Psoas muscle (tissue), 7 donors: ENCODE measurements at regions not wholly inside any gene's neighbourhood (a gene's known extent, or its start where the extent isn't known, plus 50 kb on each side); places are given as distances from the start of the nearest gene placed in this dataset.

Experiments
- ATAC-seq, 4 donors: fragments of 200-7000 bp; cut with Tn5 transposase; one replicate each; pipeline ENCODE4 v1.9.1; 2020; ENCODE audit warnings: moderate library complexity in 3 of 4, mild to moderate bottlenecking in 2 of 4
- DNase-seq, 2 donors: peaks; one replicate each; pipeline ENCODE4 v3.0.0-alpha.2; 2020
- H3K27ac ChIP-seq: fragments of 200-600 bp; one replicate; pipeline ENCODE4 v1.8.0; 2022
- H3K27me3 ChIP-seq, 3 donors: fragments of 200-600 bp in 1 of 3; one replicate each; pipeline versions ENCODE4 v1.6.1 to v1.8.0; 2013 to 2022; ENCODE audit warnings: low read length in 2 of 3, mild to moderate bottlenecking in 2 of 3, moderate library complexity in 1 of 3; ENCODE audit not compliant: insufficient read depth in 3 of 3
- H3K36me3 ChIP-seq, 2 donors: fragments of 200-600 bp in 1 of 2; one replicate each; pipeline versions ENCODE4 v1.6.1 to v1.8.0; 2013 to 2022; ENCODE audit warnings: low read depth in 1 of 2, mild to moderate bottlenecking in 1 of 2, moderate library complexity in 1 of 2; ENCODE audit not compliant: insufficient read depth in 1 of 2
- H3K4me1 ChIP-seq: fragments of 200-600 bp; one replicate; pipeline ENCODE4 v1.8.0; 2022
- H3K4me3 ChIP-seq: fragments of 200-600 bp; one replicate; pipeline ENCODE4 v1.8.0; 2022; ENCODE audit warnings: mild to moderate bottlenecking
- H3K9me3 ChIP-seq: fragments of 200-600 bp; one replicate; pipeline ENCODE4 v1.8.0; 2022
- CTCF ChIP-seq: fragments of 200-600 bp; IDR thresholded peaks from one replicate; pipeline ENCODE4 v1.8.0; 2022; ENCODE audit warnings: antibody characterized with exemption
- WGBS, 3 donors: extraction: QIAGEN DNeasy Blood & Tissue Kit; methylation state at CpG; one replicate each; pipeline versions ENCODE4 v1.1.6 to v1.1.7; 2013; 5-methylcytosine and 5-hydroxymethylcytosine counted together
- intact Hi-C, 2 donors: fragments of 100-400 bp; cut with DNase I; formaldehyde crosslinking; loops; one replicate each; pipeline versions ENCODE4 v1.11.0 to v1.14.2; 2022
- donor health status: healthy with polysubstance abuse.
- donor health status: DM: no; HTN: no; CAD: no; lungs with moderate emphysema.
- donor health status: Bipolar disorder and iron deficiency.
- donor health status: healthy.
- donor health status: DM: yes; HTN: yes; CAD: no.
- donor health status: DM: no; HTN: no; CAD: no.
- donor health status: DM: yes; HTN: yes; CAD: no.

- Histone ChIP-seq H3K4me3 (peak overlapping the region; percentile 24), H3K27me3 (no peaks in the 10 kb centered on the region), H3K36me3 (no peaks in the 10 kb centered on the region), H3K4me1 (peaks cover 28% of the 10 kb centered on the region), H3K27ac (peak overlapping the region; percentile 58), H3K9me3 (no peaks in the 10 kb centered on the region)
- ATAC-seq (peak; percentile 48 to 78 (median 70)), DNase-seq (no peak)
- 58 to 69% (median 65%) methylated on average over 3 of the region's 3 CpGs for WGBS, 3 donors
- no peak for TF ChIP-seq CTCF
- intact Hi-C loops = no loop called here
These were observed 235.6 kb downstream of the ELAVL2 start for GRCh38 chr9:23590276-23591000.

- Histone ChIP-seq H3K36me3 (no peaks in the 10 kb centered on the region), H3K4me3 (no peak overlapping the region), H3K9me3 (no peaks in the 10 kb centered on the region), H3K27ac (no peak overlapping the region), H3K27me3 (no peaks in the 10 kb centered on the region), H3K4me1 (peaks cover 17% of the 10 kb centered on the region)
- TF ChIP-seq CTCF = no peak
- intact Hi-C loops = no loop called here
- 48 to 71% (median 48%) methylated on average over 1 of the region's 1 CpG for WGBS, 3 donors
- DNase-seq (no peak), ATAC-seq (no peak)
These were observed 231.6 kb downstream of the ELAVL2 start for GRCh38 chr9:23594421-23594820.

GRCh38 chr9:23596913-23597634, 229.0 kb downstream of the ELAVL2 start:
- DNase-seq = no peak
- H3K9me3 ChIP-seq = no peaks in the 10 kb centered on the region
- no peak for ATAC-seq
- 58 to 65% (median 65%) methylated on average over 3 of the region's 3 CpGs for WGBS, 3 donors
- no peaks in the 10 kb centered on the region for H3K4me1 ChIP-seq
- no peak for TF ChIP-seq CTCF
- no peak overlapping the region for H3K4me3 ChIP-seq
- no peak overlapping the region for H3K27ac ChIP-seq
- intact Hi-C loops = no loop called here
- H3K27me3 ChIP-seq = no peaks in the 10 kb centered on the region
- no peaks in the 10 kb centered on the region for H3K36me3 ChIP-seq

- H3K9me3 ChIP-seq = no peaks in the 10 kb centered on the region
- H3K27me3 ChIP-seq = no peaks in the 10 kb centered on the region
- TF ChIP-seq CTCF = no peak
- 91 to 96% (median 95%) methylated on average over 2 of the region's 2 CpGs for WGBS, 3 donors
- no peaks in the 10 kb centered on the region for H3K36me3 ChIP-seq
- ATAC-seq (no peak), DNase-seq (no peak)
- H3K27ac ChIP-seq = no peak overlapping the region
- intact Hi-C loops = no loop called here
- H3K4me1 ChIP-seq = no peaks in the 10 kb centered on the region
- no peak overlapping the region for H3K4me3 ChIP-seq
These were observed 227.0 kb downstream of the ELAVL2 start for GRCh38 chr9:23598994-23599393.
